ENCODE measurements at regions not wholly inside any gene's neighbourhood (a gene's known extent, or its start where the extent isn't known, plus 50 kb on each side); places are given as distances from the start of the nearest gene placed in this dataset.
"Not testable (repeated sequence)": the region's sequence is repeated elsewhere in the genome, so short reads cannot be mapped to it uniquely, and the experiment has no call there.

GRCh38 chr5:18457255-18457654 lies 823.0 kb downstream of the TAF11L14 start:
- ChIA-PET POLR2A (no interaction called here), CTCF (interaction anchor here (2.5 kb wide), 1 partner anchor 9 kb away, joined by 11 read pairs; no protein-coding TSS in a partner anchor)
- DNase-seq (ENCODE audit: extremely low spot score), result no peak
- no peak for TF ChIP-seq CTCF (IDR thresholded peaks at IDR 0.05; ENCODE audit: control extremely low read depth, extremely low read depth, low read depth, missing control alignments)

DNA sequence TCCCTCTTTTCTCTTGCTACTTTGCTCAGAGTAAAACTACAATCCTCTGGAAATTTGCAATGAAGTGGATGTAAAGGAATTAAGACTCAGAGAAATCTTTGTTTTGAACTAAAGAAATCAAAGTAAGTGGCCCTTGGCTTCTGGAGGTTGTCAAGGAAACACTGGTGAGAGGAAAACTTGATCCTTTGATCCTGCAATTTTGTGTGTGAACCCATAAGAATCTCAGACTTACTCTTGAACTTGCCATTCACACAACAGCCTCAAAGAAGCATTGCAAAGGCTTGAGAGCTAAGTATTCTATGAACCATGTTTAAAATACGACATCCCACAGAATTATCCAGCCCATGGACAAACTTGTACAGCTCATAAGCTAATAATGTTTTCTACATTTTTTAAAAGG lies 827.5 kb downstream of the TAF11L14 start:
- ChIA-PET POLR2A (no interaction called here), CTCF (interaction anchor here (1.1 to 1.4 kb wide), 3 partner anchors 11 to 237 kb away, joined by 3 to 5 read pairs (median 3); no protein-coding TSS in a partner anchor)
- TF ChIP-seq CTCF (IDR thresholded peaks at IDR 0.05; ENCODE audit: control extremely low read depth, extremely low read depth, low read depth, missing control alignments), result no peak
- DNase-seq (ENCODE audit: extremely low spot score), result no peak

DNA sequence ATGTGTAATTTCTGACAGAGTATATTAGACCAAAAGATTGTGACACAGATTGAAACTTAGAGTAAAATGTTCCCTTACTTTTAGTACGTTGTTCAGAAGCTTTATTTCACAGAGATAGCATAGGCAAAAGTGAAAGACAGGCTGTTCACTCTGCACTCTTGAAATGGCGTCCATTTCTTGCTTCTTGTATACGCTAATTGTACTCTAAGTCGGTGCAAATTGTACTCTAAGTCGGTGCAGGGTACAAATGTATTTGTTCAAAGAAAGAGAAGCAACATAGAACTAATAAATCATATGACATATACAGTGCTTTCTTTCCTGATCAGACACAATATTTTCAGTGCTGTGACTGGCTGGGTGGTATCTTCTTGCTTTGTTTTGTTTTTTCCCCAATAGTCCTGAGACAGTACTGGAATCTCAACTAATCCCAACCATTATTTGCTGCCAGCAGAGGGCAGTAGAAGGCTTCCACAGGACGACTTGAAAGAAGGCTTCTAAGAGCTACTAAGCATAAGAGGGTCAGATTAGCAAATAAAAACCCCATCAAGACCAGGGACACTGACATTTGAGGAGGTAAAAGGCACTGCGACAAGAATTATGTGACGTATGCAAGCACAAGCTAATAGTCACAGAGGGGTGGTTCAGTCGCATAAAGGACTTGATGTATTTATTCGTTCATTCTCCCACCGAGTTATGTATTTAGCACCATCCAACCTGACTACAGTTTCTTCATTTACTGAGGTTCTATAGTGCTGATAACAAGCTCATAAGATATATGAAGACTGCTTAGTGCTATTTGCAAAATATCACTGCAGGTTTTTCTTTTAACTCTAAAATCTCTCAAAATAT lies 831.8 kb downstream of the TAF11L14 start:
- ChIA-PET CTCF (interaction anchor here (0.6 to 3.2 kb wide), 19 partner anchors 9 to 1144 kb away, joined by 3 to 32 read pairs (median 4); no protein-coding TSS in a partner anchor), POLR2A (no interaction called here)
- TF ChIP-seq CTCF (IDR thresholded peaks at IDR 0.05; ENCODE audit: control extremely low read depth, extremely low read depth, low read depth, missing control alignments), result peak; percentile 86
- peak; percentile 39 for DNase-seq (ENCODE audit: extremely low spot score)

GRCh38 chr5:18466731-18467130 lies 832.5 kb downstream of the TAF11L14 start:
- TF ChIP-seq CTCF (IDR thresholded peaks at IDR 0.05; ENCODE audit: control extremely low read depth, extremely low read depth, low read depth, missing control alignments), result no peak
- CTCF ChIA-PET, result interaction anchor here (0.6 to 3.2 kb wide), 18 partner anchors 10 to 1143 kb away, joined by 3 to 32 read pairs (median 4); no protein-coding TSS in a partner anchor
- DNase-seq (ENCODE audit: extremely low spot score), result no peak
- POLR2A ChIA-PET, result no interaction called here

- CTCF ChIA-PET; DNase-seq (ENCODE audit: extremely low spot score); POLR2A ChIA-PET: not testable (repeated sequence)
Observed at GRCh38 chr5:18471791-18472190, 837.5 kb downstream of the TAF11L14 start.

DNA sequence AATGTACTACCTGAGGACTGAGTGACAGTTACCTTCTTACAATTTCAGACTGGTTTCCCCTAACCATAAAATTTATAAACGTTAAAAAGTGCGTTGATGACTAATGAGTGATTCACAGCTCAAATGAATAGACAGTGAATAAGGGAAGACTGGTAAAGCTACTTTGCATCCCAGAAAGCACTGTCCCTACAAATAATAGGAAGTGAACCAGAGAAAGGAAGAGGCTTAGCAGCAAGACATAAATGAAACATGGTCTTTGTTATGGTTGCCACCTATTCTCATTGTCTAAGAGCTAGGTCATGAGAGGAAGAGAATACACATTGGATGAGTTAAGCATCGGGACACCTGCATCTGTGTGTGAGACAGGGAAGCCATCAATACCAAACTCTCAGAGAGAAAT lies 849.2 kb downstream of the TAF11L14 start:
- no peak for DNase-seq (ENCODE audit: extremely low spot score)
- POLR2A ChIA-PET, result no interaction called here
- TF ChIP-seq CTCF (IDR thresholded peaks at IDR 0.05; ENCODE audit: control extremely low read depth, extremely low read depth, low read depth, missing control alignments), result no peak
- CTCF ChIA-PET, result interaction anchor here (1.2 kb wide), 2 partner anchors 17 to 19 kb away, joined by 3 read pairs; no protein-coding TSS in a partner anchor

DNA sequence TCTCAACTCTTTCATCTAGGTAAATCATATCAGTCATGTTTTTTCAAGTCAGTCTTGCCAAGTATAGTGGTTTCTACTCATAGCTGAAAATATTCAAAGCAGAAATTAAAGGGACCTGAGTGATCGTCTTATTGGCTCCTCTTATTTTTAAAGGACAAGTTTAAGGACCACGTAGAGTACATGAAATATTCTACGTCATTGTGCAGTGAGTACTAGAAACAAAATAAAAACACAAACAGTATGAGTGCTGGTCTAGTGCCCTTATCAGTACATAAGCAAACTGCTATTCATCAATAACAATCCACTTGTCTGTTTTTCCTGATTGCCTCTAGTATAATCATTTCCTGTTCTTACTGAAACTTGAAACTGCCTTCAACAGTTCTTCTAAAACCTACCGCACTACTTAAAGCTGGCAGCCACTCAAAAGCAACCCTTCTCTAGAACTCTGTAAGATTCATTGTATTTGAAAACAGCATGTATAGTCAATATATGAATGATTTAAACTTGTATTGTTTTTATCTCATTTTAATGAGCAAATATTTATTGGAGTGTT lies 853.7 kb downstream of the TAF11L14 start:
- no peak for DNase-seq (ENCODE audit: extremely low spot score)
- ChIA-PET CTCF (no interaction called here), POLR2A (no interaction called here)
- no peak for TF ChIP-seq CTCF (IDR thresholded peaks at IDR 0.05; ENCODE audit: control extremely low read depth, extremely low read depth, low read depth, missing control alignments)
